ENCODE measurements at regions not wholly inside any gene's neighbourhood (a gene's known extent, or its start where the extent isn't known, plus 50 kb on each side); places are given as distances from the start of the nearest gene placed in this dataset.

DNA sequence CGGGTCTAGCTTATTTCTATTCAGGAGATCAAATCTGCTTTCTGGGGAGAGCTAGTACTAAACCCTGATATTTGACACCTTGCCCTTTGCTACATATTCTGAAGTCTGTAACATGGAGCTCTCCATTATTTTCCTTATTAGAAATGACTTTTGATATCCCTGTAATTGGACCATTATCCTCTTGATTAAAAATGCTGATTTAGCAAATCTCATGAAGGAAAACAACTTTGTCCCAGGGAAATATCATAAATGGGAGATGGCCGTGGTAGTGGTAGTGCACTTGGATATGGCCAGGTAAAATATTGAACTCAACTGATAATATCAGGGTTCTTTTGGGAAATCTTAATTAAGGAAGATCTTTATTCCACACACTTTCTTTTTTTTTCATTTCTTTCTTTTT is 326.5 kb downstream of the RPRM start:
- TF ChIP-seq CTCF (IDR thresholded peaks at IDR 0.05; ENCODE audit: low read depth, low read length) (no peak), EZH2phosphoT487 (IDR thresholded peaks at IDR 0.05; ENCODE audit: low read depth) (no peak)
